ENCODE measurements at regions not wholly inside any gene's neighbourhood (a gene's known extent, or its start where the extent isn't known, plus 50 kb on each side); places are given as distances from the start of the nearest gene placed in this dataset.

GRCh38 chr22:34239421-34239820 is 319.1 kb upstream of the LARGE1 start:
- Histone ChIP-seq H3K4me2 (ENCODE audit: insufficient read depth, low read length) (no peak overlapping the region), H3K4me1 (ENCODE audit: control insufficient read depth, extremely low read depth, insufficient read depth, low read length) (no peaks in the 10 kb centered on the region), H4K20me1 (replicated peaks; ENCODE audit: control insufficient read depth, extremely low read depth, insufficient read depth, low read length) (no peaks in the 10 kb centered on the region), H3K79me2 (ENCODE audit: control insufficient read depth, insufficient read depth, low read length) (no peaks in the 10 kb centered on the region), H3K27me3 (ENCODE audit: control insufficient read depth in 2 of 2, insufficient read depth in 2 of 2, low read length in 2 of 2) (no peaks in the 10 kb centered on the region), H3K4me3 (replicated peaks in 1 of 3; ENCODE audit: insufficient read depth in 1 of 3, low read depth in 1 of 3, low read length in 3 of 3) (no peak overlapping the region), H3K36me3 (ENCODE audit: control insufficient read depth in 2 of 2, extremely low read depth in 1 of 2, insufficient read depth in 2 of 2, low read length in 2 of 2) (no peaks in the 10 kb centered on the region), H3K27ac (ENCODE audit: insufficient read depth, low read depth, low read length) (no peak overlapping the region), H2AFZ (ENCODE audit: low read depth, low read length) (no peak overlapping the region), H3K9me3 (replicated peaks; ENCODE audit: control insufficient read depth, insufficient read depth, low read length) (peaks cover 2% of the 10 kb centered on the region), H3K9me1 (replicated peaks; ENCODE audit: control insufficient read depth, extremely low read depth, insufficient read depth, low read length) (no peaks in the 10 kb centered on the region), H3K9ac (replicated peaks; ENCODE audit: extremely low read depth, insufficient read depth, low read length) (no peak overlapping the region)
- dilution Hi-C loops (cut with MboI; ENCODE audit: extremely low pct_ligation_motif_present, low sequenced_read_pairs) = no loop called here
- POLR2A ChIA-PET = no interaction called here
- TF ChIP-seq POLR2A (IDR thresholded peaks at IDR 0.05; ENCODE audit: low read depth, low read length) (no peak), GATA2 (IDR thresholded peaks at IDR 0.05; ENCODE audit: insufficient read depth, insufficient read length, low read depth, low read length) (no peak), MYC (IDR thresholded peaks at IDR 0.05; ENCODE audit: low read depth, low read length) (no peak), POLR2AphosphoS5 (IDR thresholded peaks at IDR 0.05; ENCODE audit: insufficient read depth, low read depth, low read length) (no peak), EZH2 (IDR thresholded peaks at IDR 0.05; ENCODE audit: borderline replicate concordance, low read depth, low read length, severe bottlenecking) (no peak), JUN (IDR thresholded peaks at IDR 0.05; ENCODE audit: borderline replicate concordance, insufficient read depth, insufficient read length, low read depth) (no peak), FOS (IDR thresholded peaks at IDR 0.05; ENCODE audit: borderline replicate concordance, insufficient read depth, low read length) (no peak), MAX (IDR thresholded peaks at IDR 0.05; ENCODE audit: insufficient read depth, insufficient read length) (no peak), CTCF (IDR thresholded peaks at IDR 0.05; ENCODE audit: extremely low read depth in 1 of 2, insufficient read depth in 1 of 2, low read depth in 1 of 2, low read length in 2 of 2) (no peak)
- FAIRE-seq (no peak), DNase-seq (ENCODE audit: low read depth, low spot score) (no peak)
- intact Hi-C loops (cut with micrococcal nuclease) = no loop called here
- BruUV-seq (replicated peaks) = no TSS peak
- CTCF ChIA-PET = no interaction called here

Measured in endothelial cell of umbilical vein (primary cell).